AG04449 (cell line): ENCODE measurements at regions not wholly inside any gene's neighbourhood (a gene's known extent, or its start where the extent isn't known, plus 50 kb on each side); places are given as distances from the start of the nearest gene placed in this dataset.

Source experiments
- CTCF ChIA-PET: fragments of 350-600 bp; formaldehyde crosslinking; extraction: SDS; loops from one replicate; lab custom pipeline; 2021; ENCODE audit warnings: antibody characterized with exemption; lab: Yijun Ruan, JAX
- POLR2A ChIA-PET: fragments of 400-600, 350-600 bp; formaldehyde crosslinking; extraction: SDS; loops from one replicate; lab custom pipeline; 2020; ENCODE audit warnings: antibody characterized with exemption, inconsistent platforms; lab: Yijun Ruan, JAX
- DNase-seq: peaks from one replicate; pipeline ENCODE4 v3.0.0-alpha.2; 2010; ENCODE audit warnings: low read depth, low spot score
- H3K4me3 ChIP-seq: 2 replicates; pipeline ENCODE4 v1.5.1; 2011; ENCODE audit warnings: low read depth, mild to moderate bottlenecking, control low read depth, low read length
- TF ChIP-seq, protein P1 (sequence below): IDR thresholded peaks from one replicate; pipeline ENCODE4 v1.5.1; 2011; ENCODE audit warnings: mild to moderate bottlenecking, moderate library complexity, low read length, control low read depth, inconsistent platforms; ENCODE audit not compliant: insufficient read depth; ENCODE audit errors: missing control alignments

DNA sequence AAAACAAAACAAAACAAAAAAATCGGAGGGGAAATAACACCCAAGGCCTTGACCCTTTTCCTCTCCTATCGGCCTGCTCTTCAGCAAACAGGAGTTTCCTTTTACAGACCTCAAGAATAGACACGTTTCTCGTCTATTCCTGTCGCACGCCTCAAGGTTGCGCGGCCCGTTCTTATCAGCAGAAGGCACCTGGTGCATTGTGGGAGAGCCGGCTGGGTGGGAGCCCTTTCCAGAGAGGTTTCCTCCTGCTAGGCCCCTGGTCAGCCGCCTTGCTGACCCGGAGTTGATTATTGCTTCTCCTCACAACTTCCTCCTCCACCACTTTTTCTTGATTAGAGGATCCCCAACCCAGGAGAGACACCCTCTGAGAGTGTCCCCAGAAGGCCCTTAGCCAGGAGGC, 497.3 kb downstream of the MIAT start:
- ChIA-PET POLR2A (no interaction called here), CTCF (interaction anchor here (1.0 to 1.2 kb wide), 2 partner anchors 12 to 17 kb away, joined by 3 to 4 read pairs; no protein-coding TSS in a partner anchor)
- TF ChIP-seq, protein P1, sequence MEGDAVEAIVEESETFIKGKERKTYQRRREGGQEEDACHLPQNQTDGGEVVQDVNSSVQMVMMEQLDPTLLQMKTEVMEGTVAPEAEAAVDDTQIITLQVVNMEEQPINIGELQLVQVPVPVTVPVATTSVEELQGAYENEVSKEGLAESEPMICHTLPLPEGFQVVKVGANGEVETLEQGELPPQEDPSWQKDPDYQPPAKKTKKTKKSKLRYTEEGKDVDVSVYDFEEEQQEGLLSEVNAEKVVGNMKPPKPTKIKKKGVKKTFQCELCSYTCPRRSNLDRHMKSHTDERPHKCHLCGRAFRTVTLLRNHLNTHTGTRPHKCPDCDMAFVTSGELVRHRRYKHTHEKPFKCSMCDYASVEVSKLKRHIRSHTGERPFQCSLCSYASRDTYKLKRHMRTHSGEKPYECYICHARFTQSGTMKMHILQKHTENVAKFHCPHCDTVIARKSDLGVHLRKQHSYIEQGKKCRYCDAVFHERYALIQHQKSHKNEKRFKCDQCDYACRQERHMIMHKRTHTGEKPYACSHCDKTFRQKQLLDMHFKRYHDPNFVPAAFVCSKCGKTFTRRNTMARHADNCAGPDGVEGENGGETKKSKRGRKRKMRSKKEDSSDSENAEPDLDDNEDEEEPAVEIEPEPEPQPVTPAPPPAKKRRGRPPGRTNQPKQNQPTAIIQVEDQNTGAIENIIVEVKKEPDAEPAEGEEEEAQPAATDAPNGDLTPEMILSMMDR = no peak
- no peak for DNase-seq
- no peak overlapping the region for H3K4me3 ChIP-seq

GRCh38 chr22:27156821-27157489, 499.6 kb downstream of the MIAT start:
- TF ChIP-seq, protein P1 = no peak
- DNase-seq = no peak
- ChIA-PET CTCF (no interaction called here), POLR2A (no interaction called here)
- no peak overlapping the region for H3K4me3 ChIP-seq

- DNase-seq = no peak
- ChIA-PET CTCF (no interaction called here), POLR2A (no interaction called here)
- TF ChIP-seq, protein P1 = no peak
- H3K4me3 ChIP-seq = no peak overlapping the region
Measured at GRCh38 chr22:27157666-27158370, 500.4 kb downstream of the MIAT start.

DNA sequence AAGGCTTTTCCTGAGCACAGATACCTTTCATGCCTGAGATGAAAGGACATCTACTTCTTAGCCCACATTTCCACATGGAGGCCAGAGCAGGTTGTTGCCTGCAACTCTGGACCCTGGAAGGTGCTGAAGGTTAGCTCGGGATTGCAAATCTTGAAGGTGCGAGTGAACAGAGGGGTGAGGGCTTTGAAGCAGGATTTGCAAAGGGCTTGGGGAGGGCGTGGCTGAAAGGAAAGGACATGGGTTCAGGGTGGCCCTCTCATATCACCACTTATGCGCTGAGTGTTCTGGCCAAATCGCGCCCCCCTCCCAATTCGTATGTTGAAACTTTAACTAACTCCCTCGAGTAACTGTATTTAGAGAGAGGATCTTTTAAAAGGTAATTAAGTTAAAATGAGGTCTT, 501.6 kb downstream of the MIAT start:
- DNase-seq = no peak
- ChIA-PET CTCF (no interaction called here), POLR2A (no interaction called here)
- TF ChIP-seq, protein P1 = no peak
- no peak overlapping the region for H3K4me3 ChIP-seq

DNA sequence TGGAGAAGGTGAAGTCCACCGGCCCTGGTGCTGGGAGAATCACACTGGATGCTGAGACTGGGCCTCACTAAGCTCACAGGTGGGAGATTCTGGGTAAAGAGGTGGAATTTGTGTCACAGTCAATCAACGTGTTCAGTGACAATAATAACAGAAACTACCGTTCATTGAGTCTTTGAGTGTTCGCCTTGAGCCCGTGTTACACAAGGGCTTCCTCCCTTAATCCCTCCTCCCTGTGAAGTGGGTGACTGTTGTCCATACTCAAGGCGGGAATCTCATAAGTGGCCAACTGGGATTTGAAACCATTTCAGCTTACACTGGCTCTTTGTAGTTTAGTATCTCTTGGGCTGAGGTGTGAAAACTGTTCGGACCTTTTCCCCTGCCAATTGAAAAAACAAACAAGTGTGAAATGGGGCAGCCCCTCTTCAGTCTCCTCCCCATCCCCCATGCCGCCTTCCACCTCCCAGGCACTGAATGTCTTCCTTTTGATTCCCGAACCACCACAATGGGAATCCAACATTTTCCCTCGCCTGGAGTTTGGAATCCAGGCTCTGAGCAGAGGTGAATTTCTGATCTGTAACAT, 502.4 kb downstream of the MIAT start:
- ChIA-PET POLR2A (no interaction called here), CTCF (interaction anchor here (1.0 kb wide), 1 partner anchor 10 kb away, joined by 4 read pairs; no protein-coding TSS in a partner anchor)
- no peak for DNase-seq
- TF ChIP-seq, protein P1 = no peak
- H3K4me3 ChIP-seq = no peak overlapping the region
